LNCaP clone FGC (cell line): ENCODE measurements at regions not wholly inside any gene's neighbourhood (a gene's known extent, or its start where the extent isn't known, plus 50 kb on each side); places are given as distances from the start of the nearest gene placed in this dataset.

ENCODE experiments used
- DNase-seq: peaks from one replicate; pipeline ENCODE4 v3.0.0-alpha.2; 2011; ENCODE audit warnings: low read depth
- H3K4me3 ChIP-seq: 2 replicates; pipeline ENCODE4 v1.5.1; 2011; ENCODE audit warnings: mild to moderate bottlenecking, low read depth, low read length, control low read depth
- CTCF ChIP-seq: IDR thresholded peaks from 2 replicates; pipeline ENCODE4 v1.5.1; 2012; ENCODE audit warnings: mild to moderate bottlenecking; ENCODE audit not compliant: control insufficient read depth, insufficient read depth; ENCODE audit errors: extremely low read depth

GRCh38 chr3:177778633-177779032 is 581.4 kb upstream of the TBL1XR1 start:
- no peak overlapping the region for H3K4me3 ChIP-seq
- DNase-seq: no peak
- no peak for TF ChIP-seq CTCF

GRCh38 chr3:177781686-177782161 is 584.4 kb upstream of the TBL1XR1 start:
- no peak for DNase-seq
- no peak for TF ChIP-seq CTCF
- H3K4me3 ChIP-seq: no peak overlapping the region

- DNase-seq: no peak
- no peak overlapping the region for H3K4me3 ChIP-seq
- no peak for TF ChIP-seq CTCF
These were observed 586.1 kb upstream of the TBL1XR1 start for GRCh38 chr3:177783338-177783737.

GRCh38 chr3:177783767-177784166 is 586.5 kb upstream of the TBL1XR1 start:
- no peak for TF ChIP-seq CTCF
- no peak overlapping the region for H3K4me3 ChIP-seq
- DNase-seq: no peak

- TF ChIP-seq CTCF: no peak
- H3K4me3 ChIP-seq: no peak overlapping the region
- no peak for DNase-seq
These were observed 590.2 kb upstream of the TBL1XR1 start for GRCh38 chr3:177787279-177788041.

GRCh38 chr3:177789500-177789899 is 592.2 kb upstream of the TBL1XR1 start:
- no peak for DNase-seq
- TF ChIP-seq CTCF: no peak
- H3K4me3 ChIP-seq: no peak overlapping the region
